Astrocyte of the cerebellum (primary cell): ENCODE measurements at regions not wholly inside any gene's neighbourhood (a gene's known extent, or its start where the extent isn't known, plus 50 kb on each side); places are given as distances from the start of the nearest gene placed in this dataset.

ENCODE experiments used
- DNase-seq: peaks from one replicate; pipeline ENCODE4 v3.0.0-alpha.2; 2011; ENCODE audit warnings: low read depth
- H3K4me3 ChIP-seq: 2 replicates; pipeline ENCODE4 v1.5.1; 2011; ENCODE audit warnings: mild to moderate bottlenecking, low read depth, low read length, moderate library complexity
- in situ Hi-C: cut with HindIII; loops from 2 replicates; pipeline ENCODE4 v1.10.0; 2017; ENCODE audit warnings: low sequenced_read_pairs
- TF ChIP-seq, protein P1 (sequence below): IDR thresholded peaks from 2 replicates; pipeline ENCODE4 v1.5.1; 2012; ENCODE audit warnings: low read length, low read depth, moderate library complexity, mild to moderate bottlenecking; ENCODE audit errors: missing control alignments

DNA sequence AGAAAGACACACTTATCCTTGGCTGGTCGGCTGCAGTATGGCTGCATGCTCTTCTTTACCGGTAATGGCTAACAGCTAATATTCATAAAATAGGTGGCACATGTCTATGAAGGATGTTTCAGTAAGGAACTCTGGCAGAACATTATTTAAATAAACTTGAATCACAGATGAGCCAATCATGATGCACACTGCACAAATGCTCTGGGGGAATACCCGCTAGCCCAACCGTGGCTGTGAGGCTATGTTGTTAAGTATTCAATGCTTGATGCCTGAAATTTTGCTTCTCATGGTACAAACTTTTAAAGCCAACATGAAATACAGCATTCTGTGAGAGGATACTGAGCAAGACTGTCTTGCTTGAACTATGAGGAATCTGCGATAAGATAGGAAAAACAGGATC, 505.8 kb downstream of the ZEB2 start:
- TF ChIP-seq, protein P1, sequence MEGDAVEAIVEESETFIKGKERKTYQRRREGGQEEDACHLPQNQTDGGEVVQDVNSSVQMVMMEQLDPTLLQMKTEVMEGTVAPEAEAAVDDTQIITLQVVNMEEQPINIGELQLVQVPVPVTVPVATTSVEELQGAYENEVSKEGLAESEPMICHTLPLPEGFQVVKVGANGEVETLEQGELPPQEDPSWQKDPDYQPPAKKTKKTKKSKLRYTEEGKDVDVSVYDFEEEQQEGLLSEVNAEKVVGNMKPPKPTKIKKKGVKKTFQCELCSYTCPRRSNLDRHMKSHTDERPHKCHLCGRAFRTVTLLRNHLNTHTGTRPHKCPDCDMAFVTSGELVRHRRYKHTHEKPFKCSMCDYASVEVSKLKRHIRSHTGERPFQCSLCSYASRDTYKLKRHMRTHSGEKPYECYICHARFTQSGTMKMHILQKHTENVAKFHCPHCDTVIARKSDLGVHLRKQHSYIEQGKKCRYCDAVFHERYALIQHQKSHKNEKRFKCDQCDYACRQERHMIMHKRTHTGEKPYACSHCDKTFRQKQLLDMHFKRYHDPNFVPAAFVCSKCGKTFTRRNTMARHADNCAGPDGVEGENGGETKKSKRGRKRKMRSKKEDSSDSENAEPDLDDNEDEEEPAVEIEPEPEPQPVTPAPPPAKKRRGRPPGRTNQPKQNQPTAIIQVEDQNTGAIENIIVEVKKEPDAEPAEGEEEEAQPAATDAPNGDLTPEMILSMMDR = no peak
- in situ Hi-C loops = no loop called here
- DNase-seq = no peak
- no peak overlapping the region for H3K4me3 ChIP-seq

DNA sequence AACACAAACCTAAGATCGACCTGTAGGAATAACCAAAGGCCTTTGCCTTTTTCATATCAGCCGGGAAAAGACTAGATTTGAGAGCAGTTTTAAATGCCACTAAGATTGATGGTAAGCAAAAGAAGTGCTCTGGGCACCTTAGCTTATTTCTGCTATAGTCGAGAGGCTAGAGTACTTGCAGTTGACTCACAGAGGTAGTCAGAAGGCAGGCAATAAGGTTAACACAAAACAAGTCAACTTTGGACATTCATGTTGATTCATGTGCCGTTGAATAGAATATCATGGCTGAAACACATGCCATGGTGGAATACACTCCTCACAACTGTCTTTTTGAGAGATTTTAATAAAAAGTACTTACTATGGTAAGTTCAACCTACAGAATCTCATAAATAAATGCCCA, 507.6 kb downstream of the ZEB2 start:
- in situ Hi-C loops = no loop called here
- TF ChIP-seq, protein P1 = no peak
- H3K4me3 ChIP-seq = no peak overlapping the region
- no peak for DNase-seq

DNA sequence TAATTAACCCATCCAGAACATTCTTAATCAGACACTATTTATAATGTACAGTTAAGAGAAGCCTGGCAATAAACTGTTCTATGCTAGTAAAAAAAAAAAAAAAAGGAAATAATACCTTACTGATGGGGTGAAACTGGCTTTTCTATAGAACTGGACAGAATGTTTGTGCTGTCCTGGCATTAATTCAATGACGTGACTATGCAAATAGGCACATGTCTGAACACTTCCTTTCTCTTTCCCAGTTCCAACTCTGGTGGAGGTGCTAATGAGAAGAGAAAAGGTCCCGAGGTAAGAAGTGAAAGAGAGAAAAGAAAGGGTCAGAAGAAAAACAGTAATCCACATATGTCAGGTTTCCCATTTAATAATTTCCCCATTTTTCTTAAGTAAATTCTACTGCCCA, 508.4 kb downstream of the ZEB2 start:
- in situ Hi-C loops = no loop called here
- TF ChIP-seq, protein P1 = no peak
- DNase-seq = no peak
- H3K4me3 ChIP-seq = no peak overlapping the region

DNA sequence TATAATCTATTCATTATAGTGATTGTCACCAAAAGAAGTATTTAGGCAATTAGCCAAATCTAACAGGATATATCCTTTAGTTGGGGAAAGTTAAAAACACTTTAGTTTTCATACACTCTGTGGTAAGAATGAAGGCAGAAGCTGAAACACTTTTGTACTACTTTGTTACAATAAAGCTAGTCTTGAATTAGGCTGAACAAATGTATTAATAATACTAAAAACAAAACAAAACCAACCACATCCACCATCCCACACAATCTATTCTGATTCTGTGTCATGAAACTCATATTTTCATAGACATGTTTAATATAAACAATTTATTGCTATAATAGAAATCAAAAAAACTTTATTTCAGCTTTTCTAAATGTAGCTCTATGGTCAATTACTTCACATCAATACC, 508.8 kb downstream of the ZEB2 start:
- H3K4me3 ChIP-seq = no peak overlapping the region
- in situ Hi-C loops = no loop called here
- DNase-seq = no peak
- TF ChIP-seq, protein P1 = no peak

DNA sequence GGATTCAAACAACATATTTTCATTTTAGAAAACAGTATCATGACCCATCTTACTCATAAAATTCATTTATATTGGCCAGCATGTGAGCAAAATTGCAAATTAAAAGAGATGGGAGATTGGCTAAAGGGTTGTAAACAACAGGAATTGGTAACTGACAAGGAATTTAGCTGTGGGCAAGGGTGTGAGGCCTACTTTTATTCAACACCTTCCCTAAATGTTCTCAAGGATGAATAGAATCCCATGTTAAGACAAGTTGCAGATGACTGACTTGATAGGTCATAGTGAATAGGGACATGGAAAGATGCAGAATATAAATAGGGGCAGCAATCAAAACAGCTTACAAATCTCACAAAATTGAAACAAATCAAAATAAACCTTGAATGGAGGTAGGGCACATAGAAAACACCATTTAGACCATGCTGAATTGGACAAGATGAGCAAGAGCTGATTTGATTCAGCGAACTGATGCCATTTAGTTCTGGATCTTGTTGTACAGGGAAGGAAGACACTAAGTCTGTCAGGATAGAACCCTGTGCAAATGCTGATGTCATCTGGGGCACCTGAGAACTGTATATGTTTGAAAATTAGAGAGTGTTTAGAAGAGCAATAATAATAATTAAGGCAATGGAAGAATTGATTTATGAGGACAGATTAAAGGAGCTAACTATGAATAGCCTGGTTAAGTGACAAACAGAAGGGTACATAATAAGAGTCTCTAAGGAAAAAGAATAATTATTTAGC, 509.7 kb downstream of the ZEB2 start:
- TF ChIP-seq, protein P1 = no peak
- in situ Hi-C loops = no loop called here
- no peak for DNase-seq
- no peak overlapping the region for H3K4me3 ChIP-seq

DNA sequence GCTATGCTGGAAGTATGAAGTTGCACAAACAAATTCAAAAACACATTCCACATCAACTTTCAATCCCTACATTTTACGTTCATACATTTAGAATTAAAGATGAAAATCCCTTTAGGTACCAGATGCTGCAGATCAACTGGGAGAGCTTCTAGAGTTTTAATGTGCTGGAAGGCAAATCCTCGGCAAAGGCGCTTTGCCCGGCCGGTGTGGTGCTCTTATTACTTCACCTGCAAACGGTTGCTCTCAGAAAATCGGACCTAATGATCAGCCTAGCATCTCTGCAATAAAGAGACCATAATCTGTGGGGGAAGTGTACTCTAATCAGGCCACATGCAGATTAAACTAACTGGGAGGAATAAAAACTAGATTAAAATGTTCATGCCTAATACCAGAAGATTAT, 513.8 kb downstream of the ZEB2 start:
- TF ChIP-seq, protein P1 = no peak
- DNase-seq = no peak
- in situ Hi-C loops = no loop called here
- H3K4me3 ChIP-seq = no peak overlapping the region

DNA sequence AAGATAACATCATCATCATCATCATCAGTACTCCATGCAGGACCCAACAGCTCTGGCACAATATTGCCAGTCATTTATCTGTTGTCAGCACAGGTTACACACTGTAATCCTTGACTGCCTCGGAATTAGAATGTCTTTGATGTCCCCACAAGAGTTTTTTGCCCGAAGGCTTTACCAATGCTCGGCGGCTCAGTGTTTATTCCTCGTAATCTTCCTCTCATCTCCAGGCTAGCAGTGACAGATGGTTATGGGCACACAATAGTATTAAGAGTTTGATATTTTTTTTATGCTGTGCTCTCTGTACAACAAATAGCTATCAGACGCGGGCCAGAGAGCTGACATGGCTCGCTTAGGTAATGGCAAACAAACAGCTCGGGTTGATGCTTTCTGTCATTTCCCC, 515.2 kb downstream of the ZEB2 start:
- no peak overlapping the region for H3K4me3 ChIP-seq
- in situ Hi-C loops = no loop called here
- DNase-seq = no peak
- TF ChIP-seq, protein P1 = no peak
